H9 (cell line): ENCODE measurements at regions not wholly inside any gene's neighbourhood (a gene's known extent, or its start where the extent isn't known, plus 50 kb on each side); places are given as distances from the start of the nearest gene placed in this dataset.

ENCODE experiments used
- DNase-seq: peaks from one replicate; pipeline ENCODE4 v3.0.0-alpha.2; 2017
- H2AFZ ChIP-seq: one replicate; pipeline ENCODE4 v1.6.1; 2013; ENCODE audit warnings: mild to moderate bottlenecking, low read length, control low read depth, moderate library complexity
- H2AK5ac ChIP-seq: 2 replicates; pipeline ENCODE4 v1.6.1; 2013; ENCODE audit warnings: low read length, control low read depth, mixed read lengths; ENCODE audit not compliant: insufficient read length
- H2BK120ac ChIP-seq: one replicate; pipeline ENCODE4 v1.6.1; 2013; ENCODE audit warnings: low read depth, mild to moderate bottlenecking, low read length, control low read depth, inconsistent platforms; ENCODE audit not compliant: poor library complexity, severe bottlenecking
- H2BK12ac ChIP-seq: 2 replicates; pipeline ENCODE4 v1.6.1; 2013; ENCODE audit warnings: low read length, control low read depth, mixed read lengths, low read depth; ENCODE audit not compliant: insufficient read length
- H2BK15ac ChIP-seq: 2 replicates; pipeline ENCODE4 v1.6.1; 2013; ENCODE audit warnings: low read depth, low read length, control low read depth
- H2BK20ac ChIP-seq: one replicate; pipeline ENCODE4 v1.6.1; 2013; ENCODE audit warnings: low read depth, mild to moderate bottlenecking, low read length, control low read depth, inconsistent platforms; ENCODE audit not compliant: poor library complexity, severe bottlenecking
- H2BK5ac ChIP-seq: 2 replicates; pipeline ENCODE4 v1.6.1; 2013; ENCODE audit warnings: low read length, control low read depth, mixed read lengths; ENCODE audit not compliant: insufficient read length
- H3K14ac ChIP-seq: 2 replicates; pipeline ENCODE4 v1.6.1; 2013; ENCODE audit warnings: low read length, control low read depth; ENCODE audit not compliant: insufficient read depth
- H3K18ac ChIP-seq: 2 replicates; pipeline ENCODE4 v1.6.1; 2013; ENCODE audit warnings: low read depth, mild to moderate bottlenecking, mixed read lengths, low read length, control low read depth; ENCODE audit not compliant: insufficient read length
- H3K23ac ChIP-seq: 2 replicates; pipeline ENCODE4 v1.6.1; 2013; ENCODE audit warnings: low read length, control low read depth, mixed read lengths, low read depth; ENCODE audit not compliant: insufficient read length
- H3K23me2 ChIP-seq: 2 replicates; pipeline ENCODE4 v1.6.1; 2013; ENCODE audit warnings: low read depth, mild to moderate bottlenecking, mixed read lengths, low read length, control low read depth; ENCODE audit not compliant: insufficient read length, poor library complexity, severe bottlenecking
- H3K27ac ChIP-seq: 2 replicates; pipeline ENCODE4 v1.5.1; 2013; ENCODE audit warnings: low read length, control low read depth, mixed read lengths, low read depth; ENCODE audit not compliant: insufficient read length
- H3K27me3 ChIP-seq: 2 replicates; pipeline ENCODE4 v1.6.1; 2013; ENCODE audit warnings: low read length, control low read depth, inconsistent platforms; ENCODE audit not compliant: insufficient read depth
- H3K4ac ChIP-seq: 2 replicates; pipeline ENCODE4 v1.6.1; 2013; ENCODE audit warnings: low read depth, mild to moderate bottlenecking, control low read depth, inconsistent platforms, low read length, moderate library complexity
- H3K4me1 ChIP-seq: 2 replicates; pipeline ENCODE4 v1.6.1; 2013; ENCODE audit warnings: low read length, control low read depth, inconsistent platforms; ENCODE audit not compliant: insufficient read depth
- H3K4me2 ChIP-seq: 2 replicates; pipeline ENCODE4 v1.6.1; 2013; ENCODE audit warnings: low read length, control low read depth, mixed read lengths; ENCODE audit not compliant: insufficient read length, insufficient read depth
- H3K56ac ChIP-seq: 2 replicates; pipeline ENCODE4 v1.6.1; 2013; ENCODE audit warnings: low read depth, mild to moderate bottlenecking, mixed read lengths, low read length, control low read depth; ENCODE audit not compliant: insufficient read length
- H3K79me1 ChIP-seq: 2 replicates; pipeline ENCODE4 v1.6.1; 2013; ENCODE audit warnings: low read depth, mild to moderate bottlenecking, moderate library complexity, low read length, control low read depth, inconsistent platforms; ENCODE audit not compliant: insufficient read depth, poor library complexity, severe bottlenecking
- H3K79me2 ChIP-seq: 2 replicates; pipeline ENCODE4 v1.6.1; 2013; ENCODE audit warnings: low read length, control low read depth, inconsistent platforms; ENCODE audit not compliant: insufficient read depth
- H3K9ac ChIP-seq: 2 replicates; pipeline ENCODE4 v1.6.1; 2013; ENCODE audit warnings: low read length, control low read depth, mixed read lengths; ENCODE audit not compliant: insufficient read length; ENCODE audit errors: extremely low read depth
- H3K9me3 ChIP-seq: one replicate; pipeline ENCODE4 v1.6.1; 2013; ENCODE audit warnings: low read depth, low read length, inconsistent platforms; ENCODE audit not compliant: control insufficient read depth
- H3T11ph ChIP-seq: one replicate; pipeline ENCODE4 v1.6.1; 2013; ENCODE audit warnings: mild to moderate bottlenecking, low read length, control low read depth, inconsistent platforms
- H4K20me1 ChIP-seq: one replicate; pipeline ENCODE4 v1.6.1; 2013; ENCODE audit not compliant: control insufficient read depth, insufficient read length, insufficient read depth
- H4K5ac ChIP-seq: 2 replicates; pipeline ENCODE4 v1.6.1; 2013; ENCODE audit warnings: low read depth, mild to moderate bottlenecking, mixed read lengths, low read length, control low read depth; ENCODE audit not compliant: insufficient read length
- H4K8ac ChIP-seq: replicated peaks from 2 replicates; pipeline ENCODE4 v1.6.1; 2013; ENCODE audit warnings: low read length, control low read depth, mixed read lengths, low read depth; ENCODE audit not compliant: insufficient read length
- H4K91ac ChIP-seq: 2 replicates; pipeline ENCODE4 v1.6.1; 2013; ENCODE audit warnings: low read depth, mild to moderate bottlenecking, moderate library complexity, mixed read lengths, low read length, control low read depth; ENCODE audit not compliant: insufficient read length
- H3K27ac Mint-ChIP-seq, 3 experiments: 2 replicates in 2 of 3; 3 replicates in 1 of 3; pipeline ENCODE4 v1.8.0; 2020 to 2021; ENCODE audit warnings: mixed read lengths in 3 of 3, mild to moderate bottlenecking in 1 of 3, moderate library complexity in 1 of 3
- H3K27me3 Mint-ChIP-seq: 2 replicates; pipeline ENCODE4 v1.8.0; 2021; ENCODE audit warnings: low read depth, mild to moderate bottlenecking, moderate library complexity, mixed read lengths
- H3K36me3 Mint-ChIP-seq, 3 experiments: 2 replicates in 2 of 3; 3 replicates in 1 of 3; pipeline ENCODE4 v1.8.0; 2020 to 2021; ENCODE audit warnings: low read depth in 3 of 3, mixed read lengths in 3 of 3; ENCODE audit not compliant: insufficient read depth in 1 of 3
- H3K4me1 Mint-ChIP-seq, 2 experiments: 2 replicates each; pipeline ENCODE4 v1.8.0; 2020; ENCODE audit warnings: mixed read lengths in 2 of 2
- H3K4me3 Mint-ChIP-seq, 2 experiments: 2 replicates in 1 of 2; 3 replicates in 1 of 2; pipeline ENCODE4 v1.8.0; 2020 to 2021; ENCODE audit warnings: mild to moderate bottlenecking in 2 of 2, mixed read lengths in 2 of 2, moderate library complexity in 1 of 2
- H3K9me3 Mint-ChIP-seq, 2 experiments: 2 replicates in 1 of 2; 3 replicates in 1 of 2; pipeline ENCODE4 v1.8.0; 2020; ENCODE audit warnings: mild to moderate bottlenecking in 2 of 2, mixed read lengths in 2 of 2, moderate library complexity in 1 of 2
- WGBS: extraction: QIAGEN DNeasy Blood & Tissue Kit; methylation state at CpG from one replicate; pipeline ENCODE4 v1.1.7; 2013; ENCODE audit warnings: missing lambda C conversion rate, low lambda C conversion rate, mixed read lengths; ENCODE audit not compliant: insufficient read length; ENCODE audit errors: extremely low coverage; 5-methylcytosine and 5-hydroxymethylcytosine counted together
- TF ChIP-seq, protein P1 (sequence below): fragments of 200-600 bp; sonication (generic); conservative IDR thresholded peaks from 3 replicates; pipeline ENCODE4 v1.8.0; 2021; ENCODE audit warnings: antibody characterized with exemption, mild to moderate bottlenecking

DNA sequence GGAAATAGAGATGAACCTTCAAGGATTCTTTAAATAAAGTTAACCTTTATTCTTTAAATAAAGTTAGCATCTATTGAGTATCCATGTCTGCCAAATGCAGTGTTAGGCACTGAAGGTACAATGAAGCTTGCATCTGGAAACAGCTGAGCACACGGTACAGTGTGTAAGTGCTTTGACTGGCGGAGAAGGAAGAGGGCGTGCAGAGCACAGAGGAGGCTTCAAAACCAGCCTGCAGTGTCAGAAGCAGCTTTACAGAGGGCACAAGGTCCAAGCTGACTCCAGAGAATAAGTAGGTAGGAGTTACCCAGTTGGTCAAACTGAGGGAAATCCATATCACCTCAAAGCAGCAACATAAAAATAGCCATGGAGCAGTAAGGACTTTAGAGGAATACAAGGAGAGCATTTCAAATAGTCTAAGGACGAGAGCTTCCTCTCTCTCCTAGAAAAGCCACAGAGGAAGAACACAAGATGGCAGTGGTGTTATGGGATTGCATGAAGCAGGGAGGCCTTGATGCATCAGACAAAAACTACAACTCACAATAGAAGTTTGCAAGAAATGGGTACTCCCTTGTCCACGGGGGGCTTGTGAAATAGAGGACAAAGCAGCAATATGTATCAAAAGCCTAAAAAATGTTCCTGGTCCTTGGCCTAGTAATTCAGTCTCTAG lies 60.3 kb upstream of the PPP2R3A start:
- Histone ChIP-seq H3K79me1 (no peaks in the 10 kb centered on the region), H3K23ac (no peak overlapping the region), H3K4me1 (no peaks in the 10 kb centered on the region), H2BK20ac (no peak overlapping the region), H3K9ac (no peak overlapping the region), H4K8ac (no peak overlapping the region), H3K4ac (no peak overlapping the region), H2BK5ac (no peak overlapping the region), H3K23me2 (no peaks in the 10 kb centered on the region), H3K14ac (no peak overlapping the region), H3K9me3 (no peaks in the 10 kb centered on the region), H4K91ac (no peak overlapping the region), H3K27me3 (no peaks in the 10 kb centered on the region), H3K18ac (no peak overlapping the region), H2AK5ac (no peak overlapping the region), H3T11ph (no peak overlapping the region), H2BK120ac (no peak overlapping the region), H4K20me1 (no peaks in the 10 kb centered on the region), H2AFZ (no peak overlapping the region), H3K56ac (no peak overlapping the region), H4K5ac (no peak overlapping the region), H2BK12ac (no peak overlapping the region), H2BK15ac (no peak overlapping the region), H3K27ac (no peak overlapping the region), H3K79me2 (no peaks in the 10 kb centered on the region), H3K4me2 (no peak overlapping the region)
- no peak overlapping the region; a peak in 1 of 5 replicates for H3K4me3 Mint-ChIP-seq
- H3K27me3 Mint-ChIP-seq, result peaks cover 3% of the 10 kb centered on the region; the same call in 1 of the 2 replicates
- TF ChIP-seq, protein P1, sequence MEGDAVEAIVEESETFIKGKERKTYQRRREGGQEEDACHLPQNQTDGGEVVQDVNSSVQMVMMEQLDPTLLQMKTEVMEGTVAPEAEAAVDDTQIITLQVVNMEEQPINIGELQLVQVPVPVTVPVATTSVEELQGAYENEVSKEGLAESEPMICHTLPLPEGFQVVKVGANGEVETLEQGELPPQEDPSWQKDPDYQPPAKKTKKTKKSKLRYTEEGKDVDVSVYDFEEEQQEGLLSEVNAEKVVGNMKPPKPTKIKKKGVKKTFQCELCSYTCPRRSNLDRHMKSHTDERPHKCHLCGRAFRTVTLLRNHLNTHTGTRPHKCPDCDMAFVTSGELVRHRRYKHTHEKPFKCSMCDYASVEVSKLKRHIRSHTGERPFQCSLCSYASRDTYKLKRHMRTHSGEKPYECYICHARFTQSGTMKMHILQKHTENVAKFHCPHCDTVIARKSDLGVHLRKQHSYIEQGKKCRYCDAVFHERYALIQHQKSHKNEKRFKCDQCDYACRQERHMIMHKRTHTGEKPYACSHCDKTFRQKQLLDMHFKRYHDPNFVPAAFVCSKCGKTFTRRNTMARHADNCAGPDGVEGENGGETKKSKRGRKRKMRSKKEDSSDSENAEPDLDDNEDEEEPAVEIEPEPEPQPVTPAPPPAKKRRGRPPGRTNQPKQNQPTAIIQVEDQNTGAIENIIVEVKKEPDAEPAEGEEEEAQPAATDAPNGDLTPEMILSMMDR, result peak; percentile 53; the same call in 2 of the 3 replicates
- H3K36me3 Mint-ChIP-seq, result peaks cover 3 to 17% (median 5%) of the 10 kb centered on the region in 3 experiments; a peak in 6 of 7 replicates
- peaks cover 8 to 9% of the 10 kb centered on the region in 2 experiments for H3K4me1 Mint-ChIP-seq
- WGBS, result no CpG with 5 or more reads among the region's 5 CpGs
- peaks cover 10 to 19% of the 10 kb centered on the region in 2 experiments for H3K9me3 Mint-ChIP-seq
- DNase-seq, result no peak
- H3K27ac Mint-ChIP-seq, result peak overlapping the region in 1 of 3 experiments; percentile 2; a peak in 1 of 7 replicates
